ENCODE measurements at regions not wholly inside any gene's neighbourhood (a gene's known extent, or its start where the extent isn't known, plus 50 kb on each side); places are given as distances from the start of the nearest gene placed in this dataset.

GRCh38 chr13:39825886-39826285 is 170.4 kb downstream of the COG6 start:
- TF ChIP-seq CTCF (IDR thresholded peaks at IDR 0.05) (no peak), EP300 (IDR thresholded peaks at IDR 0.05) (no peak), POLR2A (IDR thresholded peaks at IDR 0.05) (no peak)
